GM23338 (cell line): ENCODE measurements at regions not wholly inside any gene's neighbourhood (a gene's known extent, or its start where the extent isn't known, plus 50 kb on each side); places are given as distances from the start of the nearest gene placed in this dataset.

Experiments
- ATAC-seq: fragments of 200-7000 bp; cut with Tn5 transposase; 3 replicates; pipeline ENCODE4 v1.9.1; 2020
- DNase-seq: peaks from one replicate; pipeline ENCODE4 v3.0.0-alpha.2; 2015; ENCODE audit warnings: low spot score
- H2AFZ ChIP-seq: fragments of 200-600 bp; sonication (generic); 2 replicates; pipeline ENCODE4 v1.8.0; 2016; ENCODE audit warnings: antibody characterized with exemption, mild to moderate bottlenecking, moderate library complexity
- H3F3A ChIP-seq: fragments of 200-600 bp; sonication (generic); replicated peaks from 2 replicates; pipeline ENCODE4 v1.8.0; 2017; ENCODE audit warnings: antibody characterized with exemption, mixed run types, low read depth
- H3K27ac ChIP-seq: fragments of 200-600 bp; sonication (generic); 2 replicates; pipeline ENCODE4 v1.6.1; 2016; ENCODE audit warnings: low read depth
- H3K27me3 ChIP-seq: fragments of 200-600 bp; sonication (generic); 2 replicates; pipeline ENCODE4 v1.8.0; 2016; ENCODE audit warnings: mild to moderate bottlenecking, mixed run types, moderate library complexity; ENCODE audit not compliant: insufficient read depth
- H3K36me3 ChIP-seq: fragments of 200-600 bp; sonication (generic); 2 replicates; pipeline ENCODE4 v1.8.0; 2016; ENCODE audit warnings: mild to moderate bottlenecking; ENCODE audit not compliant: insufficient read depth
- H3K4me1 ChIP-seq: fragments of 200-600 bp; sonication (generic); 2 replicates; pipeline ENCODE4 v1.8.0; 2016; ENCODE audit warnings: mild to moderate bottlenecking, moderate library complexity; ENCODE audit not compliant: insufficient read depth
- H3K4me2 ChIP-seq: fragments of 200-600 bp; sonication (generic); 2 replicates; pipeline ENCODE4 v1.7.1; 2017; ENCODE audit warnings: mixed run types
- H3K4me3 ChIP-seq: fragments of 200-600 bp; sonication (generic); 2 replicates; pipeline ENCODE4 v1.6.1; 2016; ENCODE audit warnings: mixed run types
- H3K79me2 ChIP-seq: fragments of 200-600 bp; sonication (generic); replicated peaks from 2 replicates; pipeline ENCODE4 v1.8.0; 2017; ENCODE audit warnings: mild to moderate bottlenecking; ENCODE audit not compliant: insufficient read depth
- H3K9me2 ChIP-seq: fragments of 200-600 bp; sonication (generic); 2 replicates; pipeline ENCODE4 v1.8.0; 2017; ENCODE audit not compliant: insufficient read depth
- H4K20me1 ChIP-seq: fragments of 200-600 bp; sonication (generic); replicated peaks from 2 replicates; pipeline ENCODE4 v1.8.0; 2017; ENCODE audit warnings: mild to moderate bottlenecking; ENCODE audit not compliant: insufficient read depth
- H3K27ac Mint-ChIP-seq: 2 replicates; pipeline ENCODE4 v1.8.0; 2020; ENCODE audit warnings: inconsistent platforms, mild to moderate bottlenecking, moderate library complexity, mixed read lengths
- H3K27me3 Mint-ChIP-seq: 3 replicates; pipeline ENCODE4 v1.8.0; 2022; ENCODE audit warnings: low read depth, mild to moderate bottlenecking, moderate library complexity, mixed read lengths, inconsistent platforms; ENCODE audit not compliant: insufficient read depth, poor library complexity
- H3K36me3 Mint-ChIP-seq: 3 replicates; pipeline ENCODE4 v1.8.0; 2021; ENCODE audit warnings: low read depth, mild to moderate bottlenecking, inconsistent platforms, moderate library complexity, mixed read lengths
- H3K4me1 Mint-ChIP-seq: 3 replicates; pipeline ENCODE4 v1.8.0; 2020; ENCODE audit warnings: mild to moderate bottlenecking, inconsistent platforms, mixed read lengths
- H3K4me3 Mint-ChIP-seq: 3 replicates; pipeline ENCODE4 v1.8.0; 2021; ENCODE audit warnings: moderate library complexity, mild to moderate bottlenecking, inconsistent platforms, mixed read lengths
- H3K9me3 Mint-ChIP-seq: 3 replicates; pipeline ENCODE4 v1.8.0; 2020; ENCODE audit warnings: moderate library complexity, mild to moderate bottlenecking, inconsistent platforms, mixed read lengths
- CREB1 ChIP-seq: fragments of 250-450 bp; sonication (Bioruptor Pico); IDR thresholded peaks from 2 replicates; pipeline ENCODE4 v1.5.0; 2020; ENCODE audit warnings: low read depth, mild to moderate bottlenecking, moderate library complexity
- EZH2 ChIP-seq: fragments of 200-600 bp; sonication (generic); IDR thresholded peaks from one replicate; pipeline ENCODE4 v1.8.0; 2017; ENCODE audit warnings: antibody characterized with exemption, mild to moderate bottlenecking, low read depth; ENCODE audit not compliant: unreplicated experiment
- JUNB ChIP-seq: IDR thresholded peaks from one replicate; pipeline ENCODE4 v1.6.1; 2016; ENCODE audit warnings: antibody characterized with exemption; ENCODE audit not compliant: unreplicated experiment
- NANOG ChIP-seq: IDR thresholded peaks from 2 replicates; pipeline ENCODE4 v1.6.1; 2016; ENCODE audit warnings: antibody characterized with exemption, borderline replicate concordance
- POLR2AphosphoS5 ChIP-seq: IDR thresholded peaks from 2 replicates; pipeline ENCODE4 v1.6.1; 2016; ENCODE audit warnings: antibody characterized with exemption, low read depth
- STAT1 ChIP-seq: IDR thresholded peaks from one replicate; pipeline ENCODE4 v1.6.1; 2016; ENCODE audit warnings: antibody characterized with exemption; ENCODE audit not compliant: unreplicated experiment
- ZNF114 ChIP-seq: fragments of 250-450 bp; sonication (Bioruptor Pico); IDR thresholded peaks from 2 replicates; pipeline ENCODE4 v1.5.0; 2020; ENCODE audit warnings: mild to moderate bottlenecking, moderate library complexity
- ZNF331 ChIP-seq: fragments of 250-450 bp; sonication (Bioruptor Pico); IDR thresholded peaks from 2 replicates; pipeline ENCODE4 v1.5.0; 2020; ENCODE audit warnings: low read depth, mild to moderate bottlenecking, moderate library complexity
- TF ChIP-seq, protein P1 (sequence below), 2 experiments: fragments of 200-600 bp in 1 of 2; sonication (generic) in 1 of 2; conservative IDR thresholded peaks; 2 replicates each; pipeline versions ENCODE4 v1.5.1 to v1.6.1; 2016 to 2017; ENCODE audit warnings: antibody characterized with exemption in 2 of 2, low read depth in 2 of 2, mild to moderate bottlenecking in 2 of 2, moderate library complexity in 1 of 2
- TF ChIP-seq, protein P2 (sequence below): fragments of 250-450 bp; sonication (Bioruptor Pico); IDR thresholded peaks from 2 replicates; pipeline ENCODE4 v1.5.0; 2020; ENCODE audit warnings: mild to moderate bottlenecking, moderate library complexity
- TF ChIP-seq, protein P3 (sequence below): IDR thresholded peaks from one replicate; pipeline ENCODE4 v1.6.1; 2018; ENCODE audit warnings: antibody characterized with exemption; ENCODE audit not compliant: unreplicated experiment

DNA sequence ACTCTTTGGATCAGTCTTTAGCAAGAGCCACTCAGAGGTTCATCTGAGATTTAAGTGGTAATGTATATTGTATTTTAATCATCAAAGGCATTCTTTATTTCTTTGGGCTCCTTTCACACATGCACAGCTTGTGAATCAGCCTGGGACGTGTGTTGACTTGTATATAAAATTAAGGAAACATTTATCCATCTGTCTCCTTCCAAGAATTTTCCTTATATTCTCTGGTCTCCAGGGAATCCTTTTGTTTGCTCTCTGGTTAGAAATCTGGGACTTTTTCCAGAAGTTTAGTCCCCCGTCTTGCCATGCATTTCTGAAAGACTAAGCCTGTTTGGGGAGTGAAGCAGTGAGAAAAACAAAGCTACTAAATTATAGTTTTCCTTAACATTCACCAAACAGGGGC is 212.3 kb downstream of the DCAF12L2 start:
- H3K4me3 Mint-ChIP-seq = no peak overlapping the region
- Histone ChIP-seq H3K36me3 (no peaks in the 10 kb centered on the region), H4K20me1 (no peaks in the 10 kb centered on the region), H3K79me2 (no peaks in the 10 kb centered on the region), H2AFZ (no peak overlapping the region), H3K4me1 (no peaks in the 10 kb centered on the region), H3K4me3 (no peak overlapping the region), H3K27ac (no peak overlapping the region), H3K27me3 (no peaks in the 10 kb centered on the region), H3K9me2 (no peaks in the 10 kb centered on the region), H3F3A (no peaks in the 10 kb centered on the region), H3K4me2 (no peak overlapping the region)
- H3K36me3 Mint-ChIP-seq = no peaks in the 10 kb centered on the region
- ATAC-seq (no peak), DNase-seq (no peak)
- no peaks in the 10 kb centered on the region for H3K4me1 Mint-ChIP-seq
- no peak overlapping the region for H3K27ac Mint-ChIP-seq
- TF ChIP-seq CREB1 (CRISPR knock-in tag) (no peak), ZNF114 (CRISPR knock-in tag) (no peak), EZH2 (no peak), JUNB (no peak), NANOG (no peak), POLR2AphosphoS5 (no peak), ZNF331 (CRISPR knock-in tag) (no peak), STAT1 (no peak)
- TF ChIP-seq, protein P1, sequence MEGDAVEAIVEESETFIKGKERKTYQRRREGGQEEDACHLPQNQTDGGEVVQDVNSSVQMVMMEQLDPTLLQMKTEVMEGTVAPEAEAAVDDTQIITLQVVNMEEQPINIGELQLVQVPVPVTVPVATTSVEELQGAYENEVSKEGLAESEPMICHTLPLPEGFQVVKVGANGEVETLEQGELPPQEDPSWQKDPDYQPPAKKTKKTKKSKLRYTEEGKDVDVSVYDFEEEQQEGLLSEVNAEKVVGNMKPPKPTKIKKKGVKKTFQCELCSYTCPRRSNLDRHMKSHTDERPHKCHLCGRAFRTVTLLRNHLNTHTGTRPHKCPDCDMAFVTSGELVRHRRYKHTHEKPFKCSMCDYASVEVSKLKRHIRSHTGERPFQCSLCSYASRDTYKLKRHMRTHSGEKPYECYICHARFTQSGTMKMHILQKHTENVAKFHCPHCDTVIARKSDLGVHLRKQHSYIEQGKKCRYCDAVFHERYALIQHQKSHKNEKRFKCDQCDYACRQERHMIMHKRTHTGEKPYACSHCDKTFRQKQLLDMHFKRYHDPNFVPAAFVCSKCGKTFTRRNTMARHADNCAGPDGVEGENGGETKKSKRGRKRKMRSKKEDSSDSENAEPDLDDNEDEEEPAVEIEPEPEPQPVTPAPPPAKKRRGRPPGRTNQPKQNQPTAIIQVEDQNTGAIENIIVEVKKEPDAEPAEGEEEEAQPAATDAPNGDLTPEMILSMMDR (conservative IDR thresholded peaks at IDR 0.05; ENCODE audit: low read depth in 2 of 2) = no peak
- TF ChIP-seq, protein P2, sequence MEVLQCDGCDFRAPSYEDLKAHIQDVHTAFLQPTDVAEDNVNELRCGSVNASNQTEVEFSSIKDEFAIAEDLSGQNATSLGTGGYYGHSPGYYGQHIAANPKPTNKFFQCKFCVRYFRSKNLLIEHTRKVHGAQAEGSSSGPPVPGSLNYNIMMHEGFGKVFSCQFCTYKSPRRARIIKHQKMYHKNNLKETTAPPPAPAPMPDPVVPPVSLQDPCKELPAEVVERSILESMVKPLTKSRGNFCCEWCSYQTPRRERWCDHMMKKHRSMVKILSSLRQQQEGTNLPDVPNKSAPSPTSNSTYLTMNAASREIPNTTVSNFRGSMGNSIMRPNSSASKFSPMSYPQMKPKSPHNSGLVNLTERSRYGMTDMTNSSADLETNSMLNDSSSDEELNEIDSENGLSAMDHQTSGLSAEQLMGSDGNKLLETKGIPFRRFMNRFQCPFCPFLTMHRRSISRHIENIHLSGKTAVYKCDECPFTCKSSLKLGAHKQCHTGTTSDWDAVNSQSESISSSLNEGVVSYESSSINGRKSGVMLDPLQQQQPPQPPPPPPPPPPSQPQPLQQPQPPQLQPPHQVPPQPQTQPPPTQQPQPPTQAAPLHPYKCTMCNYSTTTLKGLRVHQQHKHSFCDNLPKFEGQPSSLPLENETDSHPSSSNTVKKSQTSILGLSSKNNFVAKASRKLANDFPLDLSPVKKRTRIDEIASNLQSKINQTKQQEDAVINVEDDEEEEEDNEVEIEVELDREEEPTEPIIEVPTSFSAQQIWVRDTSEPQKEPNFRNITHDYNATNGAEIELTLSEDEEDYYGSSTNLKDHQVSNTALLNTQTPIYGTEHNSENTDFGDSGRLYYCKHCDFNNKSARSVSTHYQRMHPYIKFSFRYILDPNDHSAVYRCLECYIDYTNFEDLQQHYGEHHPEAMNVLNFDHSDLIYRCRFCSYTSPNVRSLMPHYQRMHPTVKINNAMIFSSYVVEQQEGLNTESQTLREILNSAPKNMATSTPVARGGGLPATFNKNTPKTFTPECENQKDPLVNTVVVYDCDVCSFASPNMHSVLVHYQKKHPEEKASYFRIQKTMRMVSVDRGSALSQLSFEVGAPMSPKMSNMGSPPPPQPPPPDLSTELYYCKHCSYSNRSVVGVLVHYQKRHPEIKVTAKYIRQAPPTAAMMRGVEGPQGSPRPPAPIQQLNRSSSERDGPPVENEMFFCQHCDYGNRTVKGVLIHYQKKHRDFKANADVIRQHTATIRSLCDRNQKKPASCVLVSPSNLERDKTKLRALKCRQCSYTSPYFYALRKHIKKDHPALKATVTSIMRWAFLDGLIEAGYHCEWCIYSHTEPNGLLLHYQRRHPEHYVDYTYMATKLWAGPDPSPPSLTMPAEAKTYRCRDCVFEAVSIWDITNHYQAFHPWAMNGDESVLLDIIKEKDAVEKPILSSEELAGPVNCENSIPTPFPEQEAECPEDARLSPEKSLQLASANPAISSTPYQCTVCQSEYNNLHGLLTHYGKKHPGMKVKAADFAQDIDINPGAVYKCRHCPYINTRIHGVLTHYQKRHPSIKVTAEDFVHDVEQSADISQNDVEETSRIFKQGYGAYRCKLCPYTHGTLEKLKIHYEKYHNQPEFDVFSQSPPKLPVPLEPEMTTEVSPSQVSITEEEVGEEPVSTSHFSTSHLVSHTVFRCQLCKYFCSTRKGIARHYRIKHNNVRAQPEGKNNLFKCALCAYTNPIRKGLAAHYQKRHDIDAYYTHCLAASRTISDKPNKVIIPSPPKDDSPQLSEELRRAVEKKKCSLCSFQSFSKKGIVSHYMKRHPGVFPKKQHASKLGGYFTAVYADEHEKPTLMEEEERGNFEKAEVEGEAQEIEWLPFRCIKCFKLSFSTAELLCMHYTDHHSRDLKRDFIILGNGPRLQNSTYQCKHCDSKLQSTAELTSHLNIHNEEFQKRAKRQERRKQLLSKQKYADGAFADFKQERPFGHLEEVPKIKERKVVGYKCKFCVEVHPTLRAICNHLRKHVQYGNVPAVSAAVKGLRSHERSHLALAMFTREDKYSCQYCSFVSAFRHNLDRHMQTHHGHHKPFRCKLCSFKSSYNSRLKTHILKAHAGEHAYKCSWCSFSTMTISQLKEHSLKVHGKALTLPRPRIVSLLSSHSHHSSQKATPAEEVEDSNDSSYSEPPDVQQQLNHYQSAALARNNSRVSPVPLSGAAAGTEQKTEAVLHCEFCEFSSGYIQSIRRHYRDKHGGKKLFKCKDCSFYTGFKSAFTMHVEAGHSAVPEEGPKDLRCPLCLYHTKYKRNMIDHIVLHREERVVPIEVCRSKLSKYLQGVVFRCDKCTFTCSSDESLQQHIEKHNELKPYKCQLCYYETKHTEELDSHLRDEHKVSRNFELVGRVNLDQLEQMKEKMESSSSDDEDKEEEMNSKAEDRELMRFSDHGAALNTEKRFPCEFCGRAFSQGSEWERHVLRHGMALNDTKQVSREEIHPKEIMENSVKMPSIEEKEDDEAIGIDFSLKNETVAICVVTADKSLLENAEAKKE (CRISPR knock-in tag) = no peak
- TF ChIP-seq, protein P3, sequence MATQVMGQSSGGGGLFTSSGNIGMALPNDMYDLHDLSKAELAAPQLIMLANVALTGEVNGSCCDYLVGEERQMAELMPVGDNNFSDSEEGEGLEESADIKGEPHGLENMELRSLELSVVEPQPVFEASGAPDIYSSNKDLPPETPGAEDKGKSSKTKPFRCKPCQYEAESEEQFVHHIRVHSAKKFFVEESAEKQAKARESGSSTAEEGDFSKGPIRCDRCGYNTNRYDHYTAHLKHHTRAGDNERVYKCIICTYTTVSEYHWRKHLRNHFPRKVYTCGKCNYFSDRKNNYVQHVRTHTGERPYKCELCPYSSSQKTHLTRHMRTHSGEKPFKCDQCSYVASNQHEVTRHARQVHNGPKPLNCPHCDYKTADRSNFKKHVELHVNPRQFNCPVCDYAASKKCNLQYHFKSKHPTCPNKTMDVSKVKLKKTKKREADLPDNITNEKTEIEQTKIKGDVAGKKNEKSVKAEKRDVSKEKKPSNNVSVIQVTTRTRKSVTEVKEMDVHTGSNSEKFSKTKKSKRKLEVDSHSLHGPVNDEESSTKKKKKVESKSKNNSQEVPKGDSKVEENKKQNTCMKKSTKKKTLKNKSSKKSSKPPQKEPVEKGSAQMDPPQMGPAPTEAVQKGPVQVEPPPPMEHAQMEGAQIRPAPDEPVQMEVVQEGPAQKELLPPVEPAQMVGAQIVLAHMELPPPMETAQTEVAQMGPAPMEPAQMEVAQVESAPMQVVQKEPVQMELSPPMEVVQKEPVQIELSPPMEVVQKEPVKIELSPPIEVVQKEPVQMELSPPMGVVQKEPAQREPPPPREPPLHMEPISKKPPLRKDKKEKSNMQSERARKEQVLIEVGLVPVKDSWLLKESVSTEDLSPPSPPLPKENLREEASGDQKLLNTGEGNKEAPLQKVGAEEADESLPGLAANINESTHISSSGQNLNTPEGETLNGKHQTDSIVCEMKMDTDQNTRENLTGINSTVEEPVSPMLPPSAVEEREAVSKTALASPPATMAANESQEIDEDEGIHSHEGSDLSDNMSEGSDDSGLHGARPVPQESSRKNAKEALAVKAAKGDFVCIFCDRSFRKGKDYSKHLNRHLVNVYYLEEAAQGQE = no peak
- no peaks in the 10 kb centered on the region for H3K9me3 Mint-ChIP-seq
- no peaks in the 10 kb centered on the region for H3K27me3 Mint-ChIP-seq
